ENCODE measurements at regions not wholly inside any gene's neighbourhood (a gene's known extent, or its start where the extent isn't known, plus 50 kb on each side); places are given as distances from the start of the nearest gene placed in this dataset.

DNA sequence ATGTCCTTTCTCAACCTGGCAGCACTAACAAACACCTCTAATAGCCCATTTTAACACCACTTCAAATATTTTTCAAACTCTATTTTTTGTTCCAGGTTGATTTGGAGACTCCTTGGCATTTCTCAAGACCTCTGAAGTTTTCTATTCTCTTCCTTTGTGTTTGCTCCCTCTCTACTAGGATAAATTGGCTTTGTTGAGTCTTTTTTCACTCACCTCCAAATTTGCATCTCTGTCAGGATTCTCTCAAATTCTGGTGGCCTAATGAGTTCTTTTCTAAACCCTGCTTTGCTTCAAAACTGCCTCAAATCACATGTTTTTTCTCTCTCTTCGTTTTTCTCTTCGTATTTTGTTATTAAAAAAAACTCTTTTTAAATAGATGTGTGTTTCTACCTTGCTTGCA is 582.2 kb upstream of the ADGRL4 start:
- TF ChIP-seq, protein P1, sequence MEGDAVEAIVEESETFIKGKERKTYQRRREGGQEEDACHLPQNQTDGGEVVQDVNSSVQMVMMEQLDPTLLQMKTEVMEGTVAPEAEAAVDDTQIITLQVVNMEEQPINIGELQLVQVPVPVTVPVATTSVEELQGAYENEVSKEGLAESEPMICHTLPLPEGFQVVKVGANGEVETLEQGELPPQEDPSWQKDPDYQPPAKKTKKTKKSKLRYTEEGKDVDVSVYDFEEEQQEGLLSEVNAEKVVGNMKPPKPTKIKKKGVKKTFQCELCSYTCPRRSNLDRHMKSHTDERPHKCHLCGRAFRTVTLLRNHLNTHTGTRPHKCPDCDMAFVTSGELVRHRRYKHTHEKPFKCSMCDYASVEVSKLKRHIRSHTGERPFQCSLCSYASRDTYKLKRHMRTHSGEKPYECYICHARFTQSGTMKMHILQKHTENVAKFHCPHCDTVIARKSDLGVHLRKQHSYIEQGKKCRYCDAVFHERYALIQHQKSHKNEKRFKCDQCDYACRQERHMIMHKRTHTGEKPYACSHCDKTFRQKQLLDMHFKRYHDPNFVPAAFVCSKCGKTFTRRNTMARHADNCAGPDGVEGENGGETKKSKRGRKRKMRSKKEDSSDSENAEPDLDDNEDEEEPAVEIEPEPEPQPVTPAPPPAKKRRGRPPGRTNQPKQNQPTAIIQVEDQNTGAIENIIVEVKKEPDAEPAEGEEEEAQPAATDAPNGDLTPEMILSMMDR (conservative IDR thresholded peaks at IDR 0.05; ENCODE audit: low read length) = no peak
- TF ChIP-seq EZH2phosphoT487 (IDR thresholded peaks at IDR 0.05; ENCODE audit: borderline replicate concordance, low read depth, low read length) = no peak
